ENCODE measurements at regions not wholly inside any gene's neighbourhood (a gene's known extent, or its start where the extent isn't known, plus 50 kb on each side); places are given as distances from the start of the nearest gene placed in this dataset.

- DNase-seq (ENCODE audit: low read depth): no peak
- no peak overlapping the region for H3K4me3 ChIP-seq (ENCODE audit: control insufficient read depth, low read depth, low read length)
- TF ChIP-seq CTCF (IDR thresholded peaks at IDR 0.05; ENCODE audit: control insufficient read depth, insufficient read depth, low read depth, low read length, missing control alignments): no peak
Observed at GRCh38 chr12:131613186-131613585, 97.7 kb upstream of the SFSWAP start.

- DNase-seq (ENCODE audit: low read depth): no peak
- no peak overlapping the region for H3K4me3 ChIP-seq (ENCODE audit: control insufficient read depth, low read depth, low read length)
- TF ChIP-seq CTCF (IDR thresholded peaks at IDR 0.05; ENCODE audit: control insufficient read depth, insufficient read depth, low read depth, low read length, missing control alignments): no peak
Observed at GRCh38 chr12:131613678-131614077, 97.2 kb upstream of the SFSWAP start.

- TF ChIP-seq CTCF (IDR thresholded peaks at IDR 0.05; ENCODE audit: control insufficient read depth, insufficient read depth, low read depth, low read length, missing control alignments): no peak
- DNase-seq (ENCODE audit: low read depth): no peak
- H3K4me3 ChIP-seq (ENCODE audit: control insufficient read depth, low read depth, low read length): no peak overlapping the region
Observed at GRCh38 chr12:131615326-131616042, 95.4 kb upstream of the SFSWAP start.

- H3K4me3 ChIP-seq (ENCODE audit: control insufficient read depth, low read depth, low read length): no peak overlapping the region
- DNase-seq (ENCODE audit: low read depth): no peak
- no peak for TF ChIP-seq CTCF (IDR thresholded peaks at IDR 0.05; ENCODE audit: control insufficient read depth, insufficient read depth, low read depth, low read length, missing control alignments)
Observed at GRCh38 chr12:131616043-131616700, 94.7 kb upstream of the SFSWAP start.

GRCh38 chr12:131616738-131617137 lies 94.2 kb upstream of the SFSWAP start:
- H3K4me3 ChIP-seq (ENCODE audit: control insufficient read depth, low read depth, low read length): no peak overlapping the region
- no peak for TF ChIP-seq CTCF (IDR thresholded peaks at IDR 0.05; ENCODE audit: control insufficient read depth, insufficient read depth, low read depth, low read length, missing control alignments)
- DNase-seq (ENCODE audit: low read depth): no peak

GRCh38 chr12:131617179-131617578 lies 93.7 kb upstream of the SFSWAP start:
- DNase-seq (ENCODE audit: low read depth): no peak
- no peak overlapping the region for H3K4me3 ChIP-seq (ENCODE audit: control insufficient read depth, low read depth, low read length)
- no peak for TF ChIP-seq CTCF (IDR thresholded peaks at IDR 0.05; ENCODE audit: control insufficient read depth, insufficient read depth, low read depth, low read length, missing control alignments)
